Transverse colon (tissue), 4 donors: ENCODE measurements at regions not wholly inside any gene's neighbourhood (a gene's known extent, or its start where the extent isn't known, plus 50 kb on each side); places are given as distances from the start of the nearest gene placed in this dataset.

Experiments
- CTCF ChIP-seq, 5 experiments: fragments of 200-600 bp in 3 of 5; fragments of 450-650 bp in 2 of 5; sonication (generic) in 3 of 5; IDR thresholded peaks; 1 replicate in 2 of 5; 2 replicates in 3 of 5; pipeline ENCODE4 v1.5.1; 2016 to 2017; ENCODE audit warnings: antibody characterized with exemption in 5 of 5, inconsistent platforms in 3 of 5, mild to moderate bottlenecking in 2 of 5, moderate library complexity in 1 of 5
- EP300 ChIP-seq: sonication (generic); formaldehyde crosslinking; IDR thresholded peaks from one replicate; pipeline ENCODE4 v1.6.1; 2017; ENCODE audit warnings: antibody characterized with exemption, low read depth
- POLR2A ChIP-seq: fragments of 450-650 bp; IDR thresholded peaks from one replicate; pipeline ENCODE4 v1.6.1; 2016; ENCODE audit warnings: antibody characterized with exemption, mild to moderate bottlenecking, moderate library complexity
- POLR2AphosphoS5 ChIP-seq, 3 donors: sonication (generic); formaldehyde crosslinking; IDR thresholded peaks; one replicate each; pipeline ENCODE4 v1.6.1; 2016; ENCODE audit warnings: antibody characterized with exemption in 3 of 3

- no peak for TF ChIP-seq POLR2A
- no peak for TF ChIP-seq CTCF (IDR thresholded peaks at IDR 0.05)
- TF ChIP-seq EP300, result no peak
- no peak for TF ChIP-seq POLR2AphosphoS5 (IDR thresholded peaks at IDR 0.05)
These were observed 317.4 kb downstream of the PLOD2 start for GRCh38 chr3:145843561-145843960.
